ENCODE measurements at regions not wholly inside any gene's neighbourhood (a gene's known extent, or its start where the extent isn't known, plus 50 kb on each side); places are given as distances from the start of the nearest gene placed in this dataset.

DNA sequence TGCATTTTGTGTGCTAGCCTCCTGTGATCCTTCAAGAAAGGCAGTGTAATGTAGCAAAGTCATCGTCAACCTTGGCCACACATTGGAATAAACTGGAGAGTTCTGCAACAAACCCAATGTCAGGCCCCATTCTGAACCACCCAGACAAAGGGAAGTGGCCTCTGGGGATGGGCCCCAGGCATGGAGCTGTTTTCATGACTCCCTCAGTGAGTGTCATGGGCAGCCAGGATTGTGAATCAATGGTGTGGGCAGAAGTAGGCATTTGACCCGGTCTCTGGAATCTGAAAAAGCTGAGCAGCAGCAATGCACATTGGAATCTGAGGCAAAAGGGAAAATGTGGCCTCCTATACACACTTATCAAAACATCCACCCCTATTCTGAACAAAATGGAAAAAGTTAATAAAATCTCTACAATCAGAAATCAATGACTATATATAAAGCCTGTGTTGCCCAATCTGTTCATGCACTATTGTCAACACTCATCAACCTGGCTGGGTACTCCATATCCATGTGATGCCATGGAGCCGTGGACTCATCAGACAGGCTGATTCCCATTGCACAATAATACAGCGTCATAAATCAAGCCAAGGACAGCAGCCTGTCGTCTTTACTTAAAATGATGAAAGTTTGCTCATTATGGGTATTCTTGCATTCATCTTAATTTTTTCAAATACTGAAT is 134.9 kb upstream of the STMND1 start (continued):
- TF ChIP-seq, protein P1, sequence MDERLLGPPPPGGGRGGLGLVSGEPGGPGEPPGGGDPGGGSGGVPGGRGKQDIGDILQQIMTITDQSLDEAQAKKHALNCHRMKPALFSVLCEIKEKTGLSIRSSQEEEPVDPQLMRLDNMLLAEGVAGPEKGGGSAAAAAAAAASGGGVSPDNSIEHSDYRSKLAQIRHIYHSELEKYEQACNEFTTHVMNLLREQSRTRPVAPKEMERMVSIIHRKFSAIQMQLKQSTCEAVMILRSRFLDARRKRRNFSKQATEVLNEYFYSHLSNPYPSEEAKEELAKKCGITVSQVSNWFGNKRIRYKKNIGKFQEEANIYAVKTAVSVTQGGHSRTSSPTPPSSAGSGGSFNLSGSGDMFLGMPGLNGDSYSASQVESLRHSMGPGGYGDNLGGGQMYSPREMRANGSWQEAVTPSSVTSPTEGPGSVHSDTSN (CRISPR knock-in tag; IDR thresholded peaks at IDR 0.05; ENCODE audit: low read depth) = no peak
- TF ChIP-seq, protein P1 (tag; conservative IDR thresholded peaks at IDR 0.05; ENCODE audit: low read depth) = peak; percentile 80

DNA sequence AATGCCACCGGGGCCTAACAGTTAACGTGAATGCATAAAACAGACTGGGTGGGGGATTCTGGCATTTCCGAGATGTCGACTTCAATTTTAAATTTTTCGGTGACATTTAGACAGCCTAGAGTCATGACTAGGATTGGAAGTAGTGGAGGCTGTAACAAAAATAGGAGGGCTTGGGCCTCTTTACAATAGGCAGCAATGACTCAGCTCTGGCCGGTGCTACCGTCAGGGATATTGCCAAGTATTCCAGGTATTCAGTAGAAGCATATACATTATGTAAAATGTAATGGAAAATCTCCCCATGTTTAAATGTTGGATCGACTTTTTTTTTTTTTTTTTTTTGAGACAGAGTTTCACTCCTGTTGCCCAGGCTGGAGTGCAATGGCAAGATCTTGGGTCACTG is 136.2 kb upstream of the STMND1 start:
- H3K4me3 ChIP-seq = no peak overlapping the region
- TF ChIP-seq NFE2 (IDR thresholded peaks at IDR 0.05; ENCODE audit: low read depth) (0 out of 2 replicates have a peak, but pooled peaks have one; percentile 14), NCOA4 (IDR thresholded peaks at IDR 0.05; ENCODE audit: partially characterized antibody) (no peak)
- peaks cover 0 to 9% of the 10 kb centered on the region in 2 experiments; a peak in 2 of 5 replicates for H3K27me3 ChIP-seq (ENCODE audit: control insufficient read depth in 2 of 2, insufficient read depth in 2 of 2, low read length in 2 of 2)
- H3K79me2 ChIP-seq (ENCODE audit: control insufficient read depth, insufficient read depth, low read length) = no peaks in the 10 kb centered on the region
- H3K9ac ChIP-seq (ENCODE audit: insufficient read depth in 1 of 2, low read depth in 2 of 2, low read length in 2 of 2) = no peak overlapping the region
- H3K9me1 ChIP-seq (ENCODE audit: control insufficient read depth, insufficient read depth, low read length) = no peaks in the 10 kb centered on the region
- H3K9me3 ChIP-seq (replicated peaks; ENCODE audit: control insufficient read depth, insufficient read depth, low read depth, low read length) = no peaks in the 10 kb centered on the region
- ATAC-seq (no peak), FAIRE-seq (no peak), DNase-seq (ENCODE audit: extremely low read depth in 1 of 4, low spot score in 3 of 4) (no peak)
- no TSS peak for BruUV-seq (replicated peaks)
- H4K20me1 ChIP-seq (replicated peaks; ENCODE audit: control insufficient read depth, insufficient read depth, low read length) = no peaks in the 10 kb centered on the region
- in situ Hi-C loops (cut with MboI) (no loop called here), intact Hi-C loops (cut with micrococcal nuclease) (loop anchor here (5.0 to 10.0 kb wide), 3 partner anchors 201 to 633 kb away; partner anchors contain the start of gene ATXN1)
- WGBS (ENCODE audit: insufficient coverage, low coverage, missing lambda C conversion rate) = 11% methylated on average over 8 of the region's 8 CpGs
- H3K4me2 ChIP-seq (ENCODE audit: insufficient read depth, low read length) = no peak overlapping the region
- POLR2A ChIA-PET = interaction anchor here (0.7 to 2.3 kb wide), 2 partner anchors 11 to 193 kb away, joined by 4 to 9 read pairs; no protein-coding TSS in a partner anchor
- H3K4me1 ChIP-seq (replicated peaks in 1 of 2; ENCODE audit: control insufficient read depth in 2 of 2, insufficient read depth in 2 of 2, low read length in 2 of 2) = no peaks in the 10 kb centered on the region
- H2AFZ ChIP-seq (ENCODE audit: low read depth, low read length) = no peak overlapping the region
- CTCF ChIA-PET (ENCODE audit: low intra/inter-chr PET ratio) = no interaction called here
- no peaks in the 10 kb centered on the region for H3K36me3 ChIP-seq (ENCODE audit: control insufficient read depth, insufficient read depth, low read length)
- no peak overlapping the region for H3K27ac ChIP-seq (ENCODE audit: extremely low read depth, low read depth, low read length)

All from K562 (cell line).